ENCODE measurements at regions not wholly inside any gene's neighbourhood (a gene's known extent, or its start where the extent isn't known, plus 50 kb on each side); places are given as distances from the start of the nearest gene placed in this dataset.

DNA sequence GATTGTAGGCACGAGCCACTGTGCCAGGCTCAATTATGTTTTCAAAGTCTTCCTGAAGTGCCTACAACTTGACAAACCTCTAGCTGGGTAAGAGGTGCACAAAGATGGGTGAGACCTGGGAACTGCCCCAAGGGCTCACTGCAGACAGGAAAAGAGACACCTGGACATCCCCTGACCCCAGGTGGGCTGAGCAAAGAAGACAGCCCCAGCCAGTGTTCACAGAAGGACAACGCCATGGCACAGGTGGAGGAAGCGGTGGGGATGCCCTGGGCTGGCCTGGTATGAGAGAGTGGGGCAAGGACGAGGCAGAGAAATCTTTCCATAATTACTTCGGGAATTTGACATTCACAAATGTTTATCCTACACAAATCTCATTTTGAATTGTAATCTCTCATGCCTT lies 278.9 kb downstream of the SMOC2 start:
- TF ChIP-seq, protein P1, sequence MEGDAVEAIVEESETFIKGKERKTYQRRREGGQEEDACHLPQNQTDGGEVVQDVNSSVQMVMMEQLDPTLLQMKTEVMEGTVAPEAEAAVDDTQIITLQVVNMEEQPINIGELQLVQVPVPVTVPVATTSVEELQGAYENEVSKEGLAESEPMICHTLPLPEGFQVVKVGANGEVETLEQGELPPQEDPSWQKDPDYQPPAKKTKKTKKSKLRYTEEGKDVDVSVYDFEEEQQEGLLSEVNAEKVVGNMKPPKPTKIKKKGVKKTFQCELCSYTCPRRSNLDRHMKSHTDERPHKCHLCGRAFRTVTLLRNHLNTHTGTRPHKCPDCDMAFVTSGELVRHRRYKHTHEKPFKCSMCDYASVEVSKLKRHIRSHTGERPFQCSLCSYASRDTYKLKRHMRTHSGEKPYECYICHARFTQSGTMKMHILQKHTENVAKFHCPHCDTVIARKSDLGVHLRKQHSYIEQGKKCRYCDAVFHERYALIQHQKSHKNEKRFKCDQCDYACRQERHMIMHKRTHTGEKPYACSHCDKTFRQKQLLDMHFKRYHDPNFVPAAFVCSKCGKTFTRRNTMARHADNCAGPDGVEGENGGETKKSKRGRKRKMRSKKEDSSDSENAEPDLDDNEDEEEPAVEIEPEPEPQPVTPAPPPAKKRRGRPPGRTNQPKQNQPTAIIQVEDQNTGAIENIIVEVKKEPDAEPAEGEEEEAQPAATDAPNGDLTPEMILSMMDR (conservative IDR thresholded peaks at IDR 0.05; ENCODE audit: low read depth, low read length), result no peak
- DNase-seq (ENCODE audit: low read depth), result no peak
- no peak overlapping the region for H3K4me3 ChIP-seq (ENCODE audit: low read length)

DNA sequence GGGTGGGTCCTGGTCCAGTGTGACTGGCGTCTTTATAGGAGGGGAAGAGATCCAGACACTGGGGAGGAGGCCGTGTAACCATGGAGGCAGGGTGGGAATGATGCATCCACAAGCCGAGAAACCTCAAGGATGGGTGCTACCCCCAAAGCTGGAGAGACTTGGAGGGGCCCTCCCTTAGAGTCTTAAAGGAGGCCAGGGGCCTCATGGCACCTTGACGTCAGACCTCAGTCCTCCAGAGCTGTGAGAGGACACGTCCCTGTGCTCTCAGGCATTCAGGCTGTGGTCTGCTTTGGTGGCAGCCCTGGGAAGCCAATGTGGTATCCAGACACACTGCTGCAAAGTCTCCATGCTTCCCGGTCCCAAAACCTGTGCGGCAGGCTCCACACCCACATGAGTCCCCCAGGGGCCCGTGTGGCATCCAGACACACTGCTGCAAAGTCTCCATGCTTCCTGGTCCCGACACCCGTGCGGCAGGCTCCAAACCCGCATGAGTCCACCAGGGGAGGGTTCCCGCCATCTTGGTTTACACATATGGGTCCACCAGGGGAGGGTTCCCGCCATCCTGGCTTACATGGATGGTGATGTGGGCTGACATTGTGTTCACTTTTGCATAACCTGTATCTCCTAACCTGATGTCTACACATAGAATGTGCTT lies 278.0 kb downstream of the SMOC2 start:
- TF ChIP-seq, protein P1 (conservative IDR thresholded peaks at IDR 0.05; ENCODE audit: low read depth, low read length), result no peak
- no peak overlapping the region for H3K4me3 ChIP-seq (ENCODE audit: low read length)
- DNase-seq (ENCODE audit: low read depth), result no peak

Measured in retinal pigment epithelial cell (primary cell).